Suprapubic skin (tissue), 3 donors: ENCODE measurements at regions not wholly inside any gene's neighbourhood (a gene's known extent, or its start where the extent isn't known, plus 50 kb on each side); places are given as distances from the start of the nearest gene placed in this dataset.

Source experiments
- CTCF ChIP-seq, 2 donors: fragments of 200-600 bp in 1 of 2; fragments of 450-650 bp in 1 of 2; sonication (generic) in 1 of 2; IDR thresholded peaks; one replicate each; pipeline ENCODE4 v1.5.1; 2016 to 2019; ENCODE audit warnings: antibody characterized with exemption in 2 of 2, mild to moderate bottlenecking in 1 of 2, moderate library complexity in 1 of 2
- EP300 ChIP-seq: sonication (generic); formaldehyde crosslinking; IDR thresholded peaks from one replicate; pipeline ENCODE4 v1.6.1; 2017; ENCODE audit warnings: antibody characterized with exemption

GRCh38 chr18:6593142-6593885 is 136.2 kb upstream of the ARHGAP28 start:
- TF ChIP-seq CTCF (IDR thresholded peaks at IDR 0.05): no peak
- no peak for TF ChIP-seq EP300
